Left lung (tissue), 4 donors: ENCODE measurements at regions not wholly inside any gene's neighbourhood (a gene's known extent, or its start where the extent isn't known, plus 50 kb on each side); places are given as distances from the start of the nearest gene placed in this dataset.

Experiments
- ATAC-seq: fragments of 200-7000 bp; cut with Tn5 transposase; one replicate; pipeline ENCODE4 v1.9.1; 2020; ENCODE audit warnings: moderate library complexity
- DNase-seq, 4 donors: peaks; one replicate each; pipeline ENCODE4 v3.0.0-alpha.2; 2013 to 2020
- H3K27ac ChIP-seq, 2 donors: fragments of 200-600 bp; sonication (generic) in 1 of 2; one replicate each; pipeline versions ENCODE4 v1.5.0 to v1.8.0; 2020 to 2021
- H3K27me3 ChIP-seq, 2 donors: fragments of 200-600 bp; sonication (generic) in 1 of 2; one replicate each; pipeline versions ENCODE4 v1.5.0 to v1.8.0; 2020 to 2021
- H3K36me3 ChIP-seq, 2 donors: fragments of 200-600 bp; sonication (generic) in 1 of 2; one replicate each; pipeline versions ENCODE4 v1.5.0 to v1.8.0; 2020 to 2021
- H3K4me1 ChIP-seq, 2 donors: fragments of 200-600 bp; one replicate each; pipeline ENCODE4 v1.8.0; 2021
- H3K4me3 ChIP-seq, 2 donors: fragments of 200-600 bp; sonication (generic) in 1 of 2; one replicate each; pipeline versions ENCODE4 v1.5.0 to v1.8.0; 2020 to 2021; ENCODE audit warnings: mild to moderate bottlenecking in 1 of 2
- H3K9me3 ChIP-seq, 2 donors: fragments of 200-600 bp; sonication (generic) in 1 of 2; one replicate each; pipeline versions ENCODE4 v1.5.0 to v1.8.0; 2020 to 2021
- intact Hi-C, 2 donors: fragments of 100-400 bp; cut with DNase I; formaldehyde crosslinking; loops; one replicate each; pipeline versions ENCODE4 v1.11.2 to v1.14.2; 2022
- TF ChIP-seq, protein P1 (sequence below), 2 donors: fragments of 200-600 bp; sonication (generic) in 1 of 2; IDR thresholded peaks; one replicate each; pipeline versions ENCODE4 v1.5.0 to v1.8.0; 2021; ENCODE audit warnings: antibody characterized with exemption in 2 of 2
- donor health status: DM: no; HTN: yes; CAD: no.
- donor health status: DM: no; HTN: no; CAD: no.

DNA sequence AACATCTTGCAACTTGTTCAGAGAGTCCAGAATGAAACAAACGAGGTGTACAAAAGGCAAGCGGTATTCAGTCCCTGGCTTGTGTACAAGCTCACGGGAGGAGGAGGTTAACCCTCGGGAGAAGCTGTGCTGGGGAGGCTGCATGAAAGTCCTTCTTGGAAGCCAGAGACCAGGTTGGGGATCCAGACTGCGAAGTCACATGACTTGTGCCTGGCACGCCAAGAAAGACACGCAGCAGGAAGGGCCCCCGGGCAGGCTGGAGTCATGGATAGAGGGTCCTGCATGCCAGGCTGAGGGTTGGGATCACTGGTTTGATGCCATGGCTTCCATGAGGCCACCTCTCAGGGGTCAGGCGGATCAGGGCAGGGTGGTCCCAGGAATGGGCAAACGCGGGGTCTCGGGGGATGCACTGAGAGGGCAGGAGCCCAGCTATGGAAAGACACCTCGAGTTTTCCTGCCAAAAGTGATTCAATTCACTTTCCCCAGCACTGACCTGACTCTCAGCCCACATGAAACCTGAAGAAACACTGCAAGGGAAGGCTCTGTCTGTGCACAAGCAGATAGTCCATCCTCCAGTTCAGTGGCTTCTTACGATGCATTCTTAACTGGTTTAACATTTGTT is 79.4 kb downstream of the DLL1 start:
- Histone ChIP-seq H3K27ac (no peak overlapping the region), H3K4me1 (no peaks in the 10 kb centered on the region), H3K27me3 (peaks cover 0 to 19% of the 10 kb centered on the region in 2 donors), H3K4me3 (no peak overlapping the region), H3K9me3 (no peaks in the 10 kb centered on the region), H3K36me3 (no peaks in the 10 kb centered on the region)
- no peak for ATAC-seq
- TF ChIP-seq, protein P1, sequence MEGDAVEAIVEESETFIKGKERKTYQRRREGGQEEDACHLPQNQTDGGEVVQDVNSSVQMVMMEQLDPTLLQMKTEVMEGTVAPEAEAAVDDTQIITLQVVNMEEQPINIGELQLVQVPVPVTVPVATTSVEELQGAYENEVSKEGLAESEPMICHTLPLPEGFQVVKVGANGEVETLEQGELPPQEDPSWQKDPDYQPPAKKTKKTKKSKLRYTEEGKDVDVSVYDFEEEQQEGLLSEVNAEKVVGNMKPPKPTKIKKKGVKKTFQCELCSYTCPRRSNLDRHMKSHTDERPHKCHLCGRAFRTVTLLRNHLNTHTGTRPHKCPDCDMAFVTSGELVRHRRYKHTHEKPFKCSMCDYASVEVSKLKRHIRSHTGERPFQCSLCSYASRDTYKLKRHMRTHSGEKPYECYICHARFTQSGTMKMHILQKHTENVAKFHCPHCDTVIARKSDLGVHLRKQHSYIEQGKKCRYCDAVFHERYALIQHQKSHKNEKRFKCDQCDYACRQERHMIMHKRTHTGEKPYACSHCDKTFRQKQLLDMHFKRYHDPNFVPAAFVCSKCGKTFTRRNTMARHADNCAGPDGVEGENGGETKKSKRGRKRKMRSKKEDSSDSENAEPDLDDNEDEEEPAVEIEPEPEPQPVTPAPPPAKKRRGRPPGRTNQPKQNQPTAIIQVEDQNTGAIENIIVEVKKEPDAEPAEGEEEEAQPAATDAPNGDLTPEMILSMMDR (IDR thresholded peaks at IDR 0.05): no peak
- intact Hi-C loops: no loop called here
- DNase-seq: peak in 1 of 4 donors; percentile 29

DNA sequence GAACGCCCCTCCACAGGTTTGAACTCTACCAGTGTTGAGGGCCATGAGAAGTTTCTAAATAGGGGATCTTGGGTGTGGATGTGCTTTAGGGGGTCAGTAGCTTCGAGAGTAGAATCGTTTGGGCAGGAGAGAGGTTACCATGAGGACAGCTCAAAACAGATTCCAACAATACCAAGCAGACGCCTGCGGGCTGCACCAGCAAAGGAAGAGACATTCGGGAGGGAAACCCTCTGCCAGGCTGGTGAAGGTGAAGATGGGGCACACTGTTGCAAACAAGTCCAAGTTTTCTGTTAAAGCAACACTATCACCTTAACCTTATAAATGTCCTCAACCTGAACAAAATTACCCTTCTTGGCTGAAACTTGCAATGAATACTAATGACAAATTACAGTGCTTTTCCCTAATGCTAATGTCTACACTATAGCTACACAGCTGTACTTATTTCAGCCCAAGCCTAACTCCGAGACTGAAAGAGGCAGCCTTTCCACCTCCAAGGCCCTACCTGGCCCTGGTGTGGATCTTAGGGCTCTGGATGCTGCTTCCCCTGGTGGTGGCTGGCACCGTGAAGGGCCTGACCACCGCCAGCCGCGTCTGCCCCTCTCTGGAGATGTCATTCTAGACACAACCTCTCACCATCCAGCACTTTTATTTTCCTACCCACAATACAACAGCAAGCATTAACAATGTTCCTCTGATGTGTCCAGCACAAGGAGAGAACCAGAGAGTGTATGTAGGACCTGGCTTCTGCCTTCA is 80.1 kb downstream of the DLL1 start:
- H3K4me1 ChIP-seq: no peaks in the 10 kb centered on the region
- peak in 1 of 4 donors; percentile 9 for DNase-seq
- intact Hi-C loops: no loop called here
- H3K4me3 ChIP-seq: no peak overlapping the region
- H3K27ac ChIP-seq: no peak overlapping the region
- H3K27me3 ChIP-seq: peaks cover 0 to 19% of the 10 kb centered on the region in 2 donors
- TF ChIP-seq, protein P1 (IDR thresholded peaks at IDR 0.05): no peak
- H3K9me3 ChIP-seq: no peaks in the 10 kb centered on the region
- no peak for ATAC-seq
- H3K36me3 ChIP-seq: no peaks in the 10 kb centered on the region

DNA sequence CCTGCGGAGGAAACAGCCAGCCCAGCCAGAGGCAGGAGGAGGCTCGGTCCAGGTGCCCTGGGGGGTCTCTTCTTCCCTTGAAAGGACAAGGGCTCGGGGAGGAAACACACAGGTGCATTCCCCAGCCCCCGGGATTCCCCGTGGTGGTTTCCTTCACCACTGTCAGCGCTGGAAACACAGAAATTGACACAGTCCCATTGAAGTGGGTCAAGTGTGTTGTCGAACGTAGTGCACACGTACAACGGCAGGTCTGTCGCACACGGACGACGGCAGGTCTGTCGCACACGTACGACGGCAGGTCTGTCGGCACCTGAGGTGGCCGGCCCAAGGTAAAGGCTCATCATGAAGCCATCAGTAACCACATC is 80.9 kb downstream of the DLL1 start:
- H3K9me3 ChIP-seq: no peaks in the 10 kb centered on the region
- no peak for ATAC-seq
- H3K4me1 ChIP-seq: no peaks in the 10 kb centered on the region
- TF ChIP-seq, protein P1 (IDR thresholded peaks at IDR 0.05): no peak
- H3K27me3 ChIP-seq: peaks cover 0 to 19% of the 10 kb centered on the region in 2 donors
- DNase-seq: peak in 1 of 4 donors; percentile 15
- no peak overlapping the region for H3K4me3 ChIP-seq
- H3K27ac ChIP-seq: no peak overlapping the region
- intact Hi-C loops: no loop called here
- no peaks in the 10 kb centered on the region for H3K36me3 ChIP-seq

DNA sequence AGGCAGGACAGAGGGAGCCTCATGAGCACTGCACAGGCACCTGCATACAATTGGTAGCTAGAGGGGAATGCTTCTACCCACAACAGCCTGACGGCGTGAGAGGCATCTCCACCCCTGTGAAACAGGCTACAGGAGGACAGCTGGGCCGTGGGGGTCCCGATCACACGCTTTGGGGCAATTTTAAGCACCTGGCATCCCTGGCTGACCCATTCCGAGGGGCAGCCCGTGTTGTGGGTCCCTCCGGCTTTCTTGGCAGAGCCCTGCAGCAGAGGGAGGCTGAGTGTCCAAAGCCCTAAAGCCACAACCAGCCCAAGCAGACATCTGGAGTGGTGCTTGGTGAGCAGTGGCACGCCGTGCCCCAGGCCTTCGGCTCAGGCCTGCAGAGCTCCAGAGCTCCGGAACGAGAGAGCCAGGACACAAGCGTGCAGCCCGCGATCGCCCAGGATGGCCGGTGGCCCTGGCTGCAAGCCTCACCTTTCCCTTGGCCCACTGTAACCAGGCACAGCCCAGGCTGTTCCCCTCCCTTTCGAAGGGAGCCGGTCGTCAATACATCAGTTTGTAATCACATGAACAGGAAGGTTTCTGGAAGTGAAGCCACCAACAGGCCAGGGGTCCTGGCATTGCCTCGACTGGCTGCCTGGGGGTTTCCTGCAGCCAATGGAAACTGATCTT is 81.4 kb downstream of the DLL1 start:
- H3K36me3 ChIP-seq: no peaks in the 10 kb centered on the region
- ATAC-seq (no peak), DNase-seq (peak in 1 of 4 donors; percentile 16)
- H3K4me1 ChIP-seq: no peaks in the 10 kb centered on the region
- peaks cover 0 to 1% of the 10 kb centered on the region in 2 donors for H3K9me3 ChIP-seq
- TF ChIP-seq, protein P1 (IDR thresholded peaks at IDR 0.05): no peak
- H3K27ac ChIP-seq: no peak overlapping the region
- intact Hi-C loops: no loop called here
- H3K27me3 ChIP-seq: peaks cover 0 to 19% of the 10 kb centered on the region in 2 donors
- no peak overlapping the region for H3K4me3 ChIP-seq
